Endothelial cell of umbilical vein (primary cell): ENCODE measurements at regions not wholly inside any gene's neighbourhood (a gene's known extent, or its start where the extent isn't known, plus 50 kb on each side); places are given as distances from the start of the nearest gene placed in this dataset.

Source experiments
- BruUV-seq: library from RNA; stranded (reverse); fragments of 400-500 nt; replicated peaks from 2 replicates; lab custom pipeline; 2021; lab: Mats Ljungman, UMichigan
- CTCF ChIA-PET: fragments of 300-600, 350-600 bp; sonication (Branson Sonifier 250); formaldehyde crosslinking; loops from one replicate; lab custom pipeline; 2021; ENCODE audit warnings: antibody characterized with exemption, inconsistent platforms; lab: Charles Lee
- POLR2A ChIA-PET: fragments of 300-600, 350-600 bp; sonication (Branson Sonifier 250); formaldehyde crosslinking; loops from one replicate; lab custom pipeline; 2021; ENCODE audit warnings: antibody characterized with exemption, inconsistent platforms; lab: Charles Lee
- DNase-seq: peaks from one replicate; pipeline ENCODE4 v3.0.0-alpha.2; 2011; ENCODE audit warnings: low read depth, low spot score
- FAIRE-seq: peaks from 2 replicates; lab custom pipeline; 2011; peaks lifted over from hg19 to GRCh38; lab: Jason Lieb, UNC
- H2AFZ ChIP-seq: 2 replicates; pipeline ENCODE4 v1.6.0; 2012; ENCODE audit warnings: low read depth, low read length, control low read depth, inconsistent platforms
- H3K27ac ChIP-seq: 2 replicates; pipeline ENCODE4 v1.5.1; 2011; ENCODE audit warnings: low read depth, mild to moderate bottlenecking, control low read depth, low read length, moderate library complexity; ENCODE audit not compliant: insufficient read depth
- H3K27me3 ChIP-seq, 2 experiments: 2 replicates each; pipeline versions ENCODE4 v1.6.0 to v1.6.1; 2011; ENCODE audit warnings: low read length in 2 of 2, mixed read lengths in 1 of 2; ENCODE audit not compliant: control insufficient read depth in 2 of 2, insufficient read depth in 2 of 2
- H3K36me3 ChIP-seq, 2 experiments: 2 replicates in 1 of 2; 3 replicates in 1 of 2; pipeline ENCODE4 v1.5.1; 2011; ENCODE audit warnings: low read length in 2 of 2, mild to moderate bottlenecking in 1 of 2, moderate library complexity in 1 of 2; ENCODE audit not compliant: control insufficient read depth in 2 of 2, insufficient read depth in 2 of 2; ENCODE audit errors: extremely low read depth in 1 of 2
- H3K4me1 ChIP-seq: 3 replicates; pipeline ENCODE4 v1.5.1; 2011; ENCODE audit warnings: mild to moderate bottlenecking, low read length; ENCODE audit not compliant: control insufficient read depth, insufficient read depth; ENCODE audit errors: extremely low read depth
- H3K4me2 ChIP-seq: 2 replicates; pipeline ENCODE4 v1.6.1; 2011; ENCODE audit warnings: low read length, control low read depth, mixed read lengths; ENCODE audit not compliant: insufficient read depth
- H3K4me3 ChIP-seq, 3 experiments: fragments of 200-600 bp in 1 of 3; sonication (generic), shearing (Covaris generic) in 1 of 3; replicated peaks in 1 of 3; 2 replicates each; pipeline ENCODE4 v1.5.1; 2011 to 2016; ENCODE audit warnings: control low read depth in 3 of 3, low read length in 3 of 3, mild to moderate bottlenecking in 2 of 3, inconsistent platforms in 1 of 3, low read depth in 1 of 3, moderate library complexity in 1 of 3; ENCODE audit not compliant: insufficient read depth in 1 of 3
- H3K79me2 ChIP-seq: 2 replicates; pipeline ENCODE4 v1.6.0; 2012; ENCODE audit warnings: low read length, inconsistent platforms; ENCODE audit not compliant: control insufficient read depth, insufficient read depth
- H3K9ac ChIP-seq: replicated peaks from 2 replicates; pipeline ENCODE3; 2011; ENCODE audit warnings: low read length, control low read depth; ENCODE audit not compliant: insufficient read depth; ENCODE audit errors: extremely low read depth
- H3K9me1 ChIP-seq: replicated peaks from 3 replicates; pipeline ENCODE4 v1.6.0; 2011; ENCODE audit warnings: mild to moderate bottlenecking, low read length; ENCODE audit not compliant: control insufficient read depth, insufficient read depth; ENCODE audit errors: extremely low read depth
- H3K9me3 ChIP-seq: replicated peaks from 2 replicates; pipeline ENCODE4 v1.5.1; 2012; ENCODE audit warnings: low read length, inconsistent platforms; ENCODE audit not compliant: control insufficient read depth, insufficient read depth
- H4K20me1 ChIP-seq: replicated peaks from 2 replicates; pipeline ENCODE3; 2011; ENCODE audit warnings: mild to moderate bottlenecking, low read length; ENCODE audit not compliant: control insufficient read depth, insufficient read depth; ENCODE audit errors: extremely low read depth
- EZH2 ChIP-seq: IDR thresholded peaks from 2 replicates; pipeline ENCODE4 v1.6.1; 2012; ENCODE audit warnings: borderline replicate concordance, low read depth, mild to moderate bottlenecking, moderate library complexity, low read length, inconsistent platforms; ENCODE audit not compliant: severe bottlenecking
- FOS ChIP-seq: IDR thresholded peaks from 2 replicates; pipeline ENCODE4 v1.6.1; 2011; ENCODE audit warnings: mild to moderate bottlenecking, low read length, moderate library complexity, borderline replicate concordance; ENCODE audit not compliant: insufficient read depth
- GATA2 ChIP-seq: IDR thresholded peaks from 2 replicates; pipeline ENCODE4 v1.7.0; 2011; ENCODE audit warnings: low read depth, mild to moderate bottlenecking, moderate library complexity, mixed read lengths, low read length; ENCODE audit not compliant: insufficient read length, insufficient read depth
- JUN ChIP-seq: IDR thresholded peaks from 2 replicates; pipeline ENCODE4 v1.6.1; 2011; ENCODE audit warnings: borderline replicate concordance, low read depth; ENCODE audit not compliant: insufficient read length, insufficient read depth
- MAX ChIP-seq: IDR thresholded peaks from 2 replicates; pipeline ENCODE4 v1.6.1; 2011; ENCODE audit not compliant: insufficient read depth, insufficient read length
- MYC ChIP-seq: IDR thresholded peaks from one replicate; pipeline ENCODE4 v1.6.1; 2011; ENCODE audit warnings: mild to moderate bottlenecking, low read depth, low read length
- POLR2A ChIP-seq: IDR thresholded peaks from 2 replicates; pipeline ENCODE4 v1.6.1; 2012; ENCODE audit warnings: low read depth, mild to moderate bottlenecking, control low read depth, low read length
- POLR2AphosphoS5 ChIP-seq: IDR thresholded peaks from 2 replicates; pipeline ENCODE4 v1.6.1; 2012; ENCODE audit warnings: low read depth, mild to moderate bottlenecking, control low read depth, low read length, moderate library complexity; ENCODE audit not compliant: insufficient read depth
- dilution Hi-C: fragments of 300-500 bp; cut with MboI; formaldehyde crosslinking; loops from one replicate; pipeline ENCODE4 v1.15.0; 2019; ENCODE audit warnings: low sequenced_read_pairs; ENCODE audit not compliant: extremely low pct_ligation_motif_present
- intact Hi-C: fragments of 100-400 bp; cut with micrococcal nuclease; formaldehyde crosslinking; loops from one replicate; pipeline ENCODE4 v1.10.0; 2022
- TF ChIP-seq, protein P1 (sequence below), 2 donors: IDR thresholded peaks; 1 replicate in 1 of 2; 2 replicates in 1 of 2; pipeline ENCODE4 v1.5.1; 2011; ENCODE audit warnings: low read length in 2 of 2, mild to moderate bottlenecking in 2 of 2, moderate library complexity in 2 of 2, control low read depth in 1 of 2, inconsistent platforms in 1 of 2, low read depth in 1 of 2; ENCODE audit not compliant: insufficient read depth in 1 of 2; ENCODE audit errors: extremely low read depth in 1 of 2

DNA sequence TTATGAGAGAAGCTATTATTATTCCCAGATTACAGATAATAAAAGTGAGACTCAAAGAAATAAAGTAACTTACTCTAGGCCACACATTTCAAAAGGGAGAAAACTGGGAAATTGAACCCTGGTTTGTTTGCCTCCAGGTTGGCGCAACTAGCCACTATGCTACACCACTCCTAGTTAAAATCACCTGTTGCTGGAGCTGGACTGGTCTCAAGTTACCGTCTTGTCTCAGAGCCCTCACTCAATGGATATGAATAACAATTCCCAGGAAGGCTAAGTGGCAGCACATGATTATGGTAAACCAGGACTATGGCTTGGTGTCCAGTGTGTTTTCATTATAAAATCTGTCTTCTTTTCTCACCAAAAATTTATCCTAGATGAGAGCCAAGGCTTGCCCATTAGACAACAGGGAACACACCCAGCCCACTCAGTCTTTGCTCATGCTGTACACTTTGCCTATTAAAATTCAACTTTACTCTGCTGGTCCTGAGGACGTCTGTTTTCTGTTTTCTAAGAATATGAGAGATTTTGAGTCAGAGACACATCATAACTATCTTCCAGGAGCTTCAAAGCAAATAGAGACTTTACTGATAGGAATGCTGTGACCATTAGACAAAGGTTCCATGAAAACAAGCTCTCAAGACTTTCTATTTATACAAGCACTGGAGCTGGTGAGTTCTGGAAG is 58.1 kb downstream of the ADRB2 start:
- dilution Hi-C loops = no loop called here
- Histone ChIP-seq H3K9me3 (no peaks in the 10 kb centered on the region), H3K4me2 (no peak overlapping the region), H3K9ac (no peak overlapping the region), H3K4me1 (no peaks in the 10 kb centered on the region), H3K9me1 (no peaks in the 10 kb centered on the region), H3K4me3 (no peak overlapping the region), H4K20me1 (no peaks in the 10 kb centered on the region), H3K36me3 (no peaks in the 10 kb centered on the region), H3K79me2 (no peaks in the 10 kb centered on the region), H2AFZ (no peak overlapping the region), H3K27ac (no peak overlapping the region), H3K27me3 (no peaks in the 10 kb centered on the region)
- POLR2A ChIA-PET = no interaction called here
- FAIRE-seq (no peak), DNase-seq (no peak)
- CTCF ChIA-PET = interaction anchor here (1.3 kb wide), 1 partner anchor 73 kb away, joined by 4 read pairs; no protein-coding TSS in a partner anchor
- intact Hi-C loops = no loop called here
- BruUV-seq = no TSS peak
- TF ChIP-seq POLR2AphosphoS5 (no peak), MYC (no peak), GATA2 (no peak)

DNA sequence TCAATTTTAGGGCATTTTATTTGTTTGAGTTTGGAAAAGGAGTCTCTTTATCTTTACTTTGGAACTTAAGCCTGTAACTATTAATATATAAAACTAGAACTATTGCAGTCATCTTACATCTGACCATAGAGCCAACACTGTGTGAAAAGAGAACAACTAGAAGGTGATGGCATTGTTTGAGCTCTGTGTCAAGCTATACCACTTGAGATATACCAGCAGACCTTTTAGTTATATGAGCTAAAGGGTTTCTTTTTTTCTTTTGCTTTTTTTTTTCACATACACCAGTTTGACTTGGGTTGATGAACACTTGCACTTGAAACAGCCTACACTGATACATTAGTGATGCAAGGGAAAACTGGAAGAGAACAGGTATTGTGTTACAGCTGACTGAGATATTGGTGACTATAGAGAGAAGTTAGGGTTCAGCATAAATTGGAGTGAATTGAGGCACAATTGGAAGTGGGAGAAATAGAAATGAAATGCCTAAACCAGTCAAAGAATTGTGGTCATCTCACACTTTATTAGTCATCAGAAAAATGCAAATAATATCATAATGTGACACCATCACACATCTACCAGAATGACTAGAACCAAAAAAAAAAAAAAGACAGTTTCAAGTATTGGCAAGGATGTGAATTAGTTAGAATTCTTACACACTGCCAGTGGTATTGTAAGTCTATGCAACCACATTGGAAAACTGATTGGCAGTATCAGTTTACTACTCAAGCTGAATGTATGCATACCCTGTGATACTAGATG is 60.9 kb downstream of the ADRB2 start:
- dilution Hi-C loops (no loop called here), intact Hi-C loops (no loop called here)
- ChIA-PET CTCF (interaction anchor here (1.3 to 1.5 kb wide), 2 partner anchors 9 to 37 kb away, joined by 3 to 4 read pairs; no protein-coding TSS in a partner anchor), POLR2A (no interaction called here)
- Histone ChIP-seq H3K9ac (no peak overlapping the region), H3K27ac (no peak overlapping the region), H3K27me3 (no peaks in the 10 kb centered on the region), H2AFZ (no peak overlapping the region), H3K9me1 (no peaks in the 10 kb centered on the region), H4K20me1 (no peaks in the 10 kb centered on the region), H3K4me3 (no peak overlapping the region), H3K36me3 (no peaks in the 10 kb centered on the region), H3K9me3 (no peaks in the 10 kb centered on the region), H3K4me2 (no peak overlapping the region), H3K4me1 (no peaks in the 10 kb centered on the region), H3K79me2 (no peaks in the 10 kb centered on the region)
- no peak for FAIRE-seq
- DNase-seq = no peak
- BruUV-seq = no TSS peak
- TF ChIP-seq JUN (no peak), FOS (no peak), GATA2 (no peak), POLR2A (no peak), POLR2AphosphoS5 (no peak), EZH2 (no peak), MAX (no peak), MYC (no peak)
- TF ChIP-seq, protein P1, sequence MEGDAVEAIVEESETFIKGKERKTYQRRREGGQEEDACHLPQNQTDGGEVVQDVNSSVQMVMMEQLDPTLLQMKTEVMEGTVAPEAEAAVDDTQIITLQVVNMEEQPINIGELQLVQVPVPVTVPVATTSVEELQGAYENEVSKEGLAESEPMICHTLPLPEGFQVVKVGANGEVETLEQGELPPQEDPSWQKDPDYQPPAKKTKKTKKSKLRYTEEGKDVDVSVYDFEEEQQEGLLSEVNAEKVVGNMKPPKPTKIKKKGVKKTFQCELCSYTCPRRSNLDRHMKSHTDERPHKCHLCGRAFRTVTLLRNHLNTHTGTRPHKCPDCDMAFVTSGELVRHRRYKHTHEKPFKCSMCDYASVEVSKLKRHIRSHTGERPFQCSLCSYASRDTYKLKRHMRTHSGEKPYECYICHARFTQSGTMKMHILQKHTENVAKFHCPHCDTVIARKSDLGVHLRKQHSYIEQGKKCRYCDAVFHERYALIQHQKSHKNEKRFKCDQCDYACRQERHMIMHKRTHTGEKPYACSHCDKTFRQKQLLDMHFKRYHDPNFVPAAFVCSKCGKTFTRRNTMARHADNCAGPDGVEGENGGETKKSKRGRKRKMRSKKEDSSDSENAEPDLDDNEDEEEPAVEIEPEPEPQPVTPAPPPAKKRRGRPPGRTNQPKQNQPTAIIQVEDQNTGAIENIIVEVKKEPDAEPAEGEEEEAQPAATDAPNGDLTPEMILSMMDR (IDR thresholded peaks at IDR 0.05; ENCODE audit: extremely low read depth in 1 of 2, insufficient read depth in 1 of 2, low read depth in 1 of 2, low read length in 2 of 2) = no peak
